A549 (cell line): ENCODE measurements at regions not wholly inside any gene's neighbourhood (a gene's known extent, or its start where the extent isn't known, plus 50 kb on each side); places are given as distances from the start of the nearest gene placed in this dataset.

Experiments used
- ATAC-seq, 2 experiments: fragments of 200-7000 bp in 1 of 2; fragments of >200 bp in 1 of 2; cut with Nextera tagmentation in 1 of 2; cut with Tn5 transposase in 1 of 2; 3 replicates each; pipeline versions ENCODE4 v1.8.0 to v1.9.1; 2018 to 2020; ENCODE audit warnings: mild to moderate bottlenecking in 1 of 2, moderate library complexity in 1 of 2
- CTCF ChIA-PET: fragments of 300-600 bp; sonication (Branson Sonifier 250); formaldehyde crosslinking; extraction: SDS; loops from one replicate; lab custom pipeline; 2021; ENCODE audit warnings: antibody characterized with exemption, inconsistent platforms; lab: Yijun Ruan, JAX
- POLR2A ChIA-PET: fragments of 350-600 bp; formaldehyde crosslinking; extraction: SDS; loops from one replicate; lab custom pipeline; 2021; ENCODE audit warnings: antibody characterized with exemption, inconsistent platforms; lab: Yijun Ruan, JAX
- DNase-seq, 2 experiments: peaks; one replicate each; pipeline versions ENCODE4 v3.0.0 to v3.0.0-alpha.2; 2011 to 2016; ENCODE audit warnings: low read depth in 1 of 2, low spot score in 1 of 2
- FAIRE-seq: peaks from 2 replicates; lab custom pipeline; 2011; peaks lifted over from hg19 to GRCh38; lab: Jason Lieb, UNC
- H3K27ac ChIP-seq, 2 experiments: fragments of >200 bp; sonication (Bioruptor Twin); formaldehyde crosslinking; 3 replicates each; pipeline ENCODE4 v1.5.1; 2016 to 2017
- H3K4me1 ChIP-seq: fragments of >200 bp; sonication (Bioruptor Twin); formaldehyde crosslinking; 3 replicates; pipeline ENCODE4 v1.6.1; 2016
- H3K4me2 ChIP-seq: fragments of >200 bp; sonication (Bioruptor Twin); formaldehyde crosslinking; 3 replicates; pipeline ENCODE4 v1.6.1; 2016
- H3K4me3 ChIP-seq: fragments of >200 bp; sonication (Bioruptor Twin); formaldehyde crosslinking; 3 replicates; pipeline ENCODE4 v1.5.1; 2016
- H3K9me3 ChIP-seq: fragments of >200 bp; sonication (Bioruptor Twin); formaldehyde crosslinking; 3 replicates; pipeline ENCODE4 v1.6.1; 2016
- CBX8 ChIP-seq: fragments of 200-600 bp; sonication (generic); IDR thresholded peaks from 2 replicates; pipeline ENCODE4 v1.6.1; 2016
- EHMT2 ChIP-seq: fragments of 200-600 bp; sonication (generic); IDR thresholded peaks from 2 replicates; pipeline ENCODE4 v1.6.1; 2016; ENCODE audit warnings: antibody characterized with exemption, low read depth, mild to moderate bottlenecking, moderate library complexity
- EP300 ChIP-seq, 2 experiments: fragments of >200 bp; sonication (Bioruptor Twin); formaldehyde crosslinking; IDR thresholded peaks; 2 replicates in 1 of 2; 3 replicates in 1 of 2; pipeline ENCODE4 v1.6.1; 2016 to 2017
- FOXS1 ChIP-seq: fragments of 250-450 bp; sonication (Bioruptor Pico); IDR thresholded peaks from 2 replicates; pipeline ENCODE4 v1.5.0; 2020; ENCODE audit warnings: mild to moderate bottlenecking, moderate library complexity
- HEYL ChIP-seq: fragments of 250-450 bp; sonication (Bioruptor Pico); IDR thresholded peaks from 2 replicates; pipeline ENCODE4 v1.8.0; 2021; ENCODE audit warnings: mild to moderate bottlenecking, moderate library complexity
- HOXA7 ChIP-seq: fragments of 250-450 bp; sonication (Bioruptor Pico); IDR thresholded peaks from 2 replicates; pipeline ENCODE4 v1.5.0; 2020; ENCODE audit warnings: mild to moderate bottlenecking, moderate library complexity
- HOXB13 ChIP-seq: fragments of 250-450 bp; sonication (Bioruptor Pico); IDR thresholded peaks from 2 replicates; pipeline ENCODE4 v1.5.0; 2020; ENCODE audit warnings: low read depth, mild to moderate bottlenecking, moderate library complexity
- HOXB5 ChIP-seq: fragments of 250-450 bp; sonication (Bioruptor Pico); IDR thresholded peaks from 2 replicates; pipeline ENCODE4 v1.5.0; 2020; ENCODE audit warnings: mild to moderate bottlenecking, moderate library complexity
- JUNB ChIP-seq: fragments of >200 bp; sonication (Bioruptor Twin); formaldehyde crosslinking; IDR thresholded peaks from 2 replicates; pipeline ENCODE4 v1.6.1; 2016
- KDM1A ChIP-seq: fragments of 200-600 bp; sonication (generic); IDR thresholded peaks from 2 replicates; pipeline ENCODE4 v1.6.1; 2016; ENCODE audit warnings: low read depth, mild to moderate bottlenecking
- KDM5A ChIP-seq: fragments of 200-600 bp; sonication (generic); IDR thresholded peaks from 2 replicates; pipeline ENCODE4 v1.6.1; 2016; ENCODE audit warnings: antibody characterized with exemption, mild to moderate bottlenecking
- MAFK ChIP-seq: fragments of 450-650 bp; IDR thresholded peaks from 2 replicates; pipeline ENCODE4 v1.6.1; 2014; ENCODE audit not compliant: partially characterized antibody
- MAZ ChIP-seq: fragments of 150-350 bp; IDR thresholded peaks from 2 replicates; pipeline ENCODE4 v1.6.1; 2014; ENCODE audit warnings: antibody characterized with exemption, low read depth, low read length, borderline replicate concordance
- NFE2L2 ChIP-seq: fragments of 150-350 bp; conservative IDR thresholded peaks from 2 replicates; pipeline ENCODE4 v1.6.1; 2014; ENCODE audit warnings: low read length
- PHF8 ChIP-seq: fragments of 200-600 bp; sonication (generic); IDR thresholded peaks from 2 replicates; pipeline ENCODE4 v1.6.1; 2016; ENCODE audit warnings: low read depth, mild to moderate bottlenecking, antibody characterized with exemption, moderate library complexity, borderline replicate concordance
- POLR2AphosphoS2 ChIP-seq: conservative IDR thresholded peaks from 2 replicates; pipeline ENCODE4 v1.6.1; 2012; ENCODE audit warnings: low read length, improper control_type of control experiment, inconsistent platforms
- RARB ChIP-seq: fragments of 250-450 bp; sonication (Bioruptor Pico); IDR thresholded peaks from 2 replicates; pipeline ENCODE4 v1.8.0; 2021; ENCODE audit warnings: mild to moderate bottlenecking, moderate library complexity
- RCOR1 ChIP-seq: fragments of 150-350 bp; IDR thresholded peaks from 2 replicates; pipeline ENCODE4 v1.6.1; 2014; ENCODE audit warnings: antibody characterized with exemption, low read length, low read depth
- RFX5 ChIP-seq: fragments of 450-650 bp; IDR thresholded peaks from 2 replicates; pipeline ENCODE4 v1.7.1; 2014; ENCODE audit warnings: antibody characterized with exemption, mild to moderate bottlenecking, moderate library complexity
- RNF2 ChIP-seq: fragments of 200-600 bp; sonication (generic); IDR thresholded peaks from 2 replicates; pipeline ENCODE4 v1.6.1; 2016; ENCODE audit warnings: low read depth, mild to moderate bottlenecking, antibody characterized with exemption, moderate library complexity, borderline replicate concordance
- SMC3 ChIP-seq: fragments of >200 bp; sonication (Bioruptor Twin); formaldehyde crosslinking; IDR thresholded peaks from 3 replicates; pipeline ENCODE4 v1.6.1; 2018; ENCODE audit warnings: inconsistent platforms
- ZC3H11A ChIP-seq: fragments of 450-650 bp; IDR thresholded peaks from 2 replicates; pipeline ENCODE4 v1.6.1; 2014; ENCODE audit warnings: antibody characterized with exemption, mild to moderate bottlenecking
- ZNF302 ChIP-seq: fragments of 250-450 bp; sonication (Bioruptor Pico); IDR thresholded peaks from 2 replicates; pipeline ENCODE4 v1.9.0; 2021; ENCODE audit warnings: inconsistent platforms, mild to moderate bottlenecking, moderate library complexity
- WGBS: methylation state at CpG from one replicate; pipeline ENCODE4 v1.1.6; 2017; ENCODE audit errors: missing lambda C conversion rate; 5-methylcytosine and 5-hydroxymethylcytosine counted together
- TF ChIP-seq, protein P1 (sequence below): fragments of >200 bp; sonication (Bioruptor Twin); formaldehyde crosslinking; IDR thresholded peaks from 3 replicates; pipeline ENCODE4 v1.5.1; 2016
- TF ChIP-seq, protein P2 (sequence below): fragments of 150-350 bp; IDR thresholded peaks from 2 replicates; pipeline ENCODE4 v1.6.1; 2014; ENCODE audit warnings: low read depth, mild to moderate bottlenecking, low read length
- TF ChIP-seq, protein P3 (sequence below): IDR thresholded peaks from 2 replicates; pipeline ENCODE4 v1.6.1; 2012; ENCODE audit warnings: low read depth, borderline replicate concordance
- TF ChIP-seq, protein P4 (sequence below): IDR thresholded peaks from 2 replicates; pipeline ENCODE4 v1.6.1; 2012

DNA sequence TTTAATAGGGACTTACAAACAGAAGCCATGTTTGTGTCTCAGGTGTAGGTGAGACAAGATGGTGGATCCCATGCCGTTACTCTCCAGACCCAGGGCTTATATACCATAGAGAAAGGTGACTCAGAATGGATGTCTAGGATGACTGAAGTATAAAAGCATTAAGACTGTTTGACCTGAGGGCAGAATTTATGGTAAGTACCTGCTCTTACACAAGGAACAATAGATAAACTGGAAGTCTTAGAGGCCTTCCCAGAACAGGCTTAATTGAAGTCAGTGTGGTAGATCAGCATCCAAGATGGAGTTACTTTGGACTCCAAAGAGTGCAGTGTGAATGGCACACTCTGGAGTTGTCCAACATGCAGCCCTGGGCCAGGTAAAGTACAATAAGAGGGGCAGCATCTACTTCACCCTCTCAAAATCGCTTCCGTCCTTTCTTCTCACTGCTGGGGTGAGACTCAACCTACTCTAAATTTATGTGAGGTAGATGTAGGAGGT, 387.0 kb upstream of the DDI1 start:
- CTCF ChIA-PET: interaction anchor here (1.0 kb wide), 1 partner anchor 40 kb away, joined by 3 read pairs; no protein-coding TSS in a partner anchor
- ATAC-seq: no peak
- POLR2A ChIA-PET: no interaction called here
- WGBS: 94% methylated on average over 3 of the region's 3 CpGs
- H3K4me2 ChIP-seq: no peak overlapping the region
- TF ChIP-seq MAFK (no peak), HOXB13 (CRISPR knock-in tag) (no peak), SMC3 (no peak), NFE2L2 (no peak), HOXA7 (no peak), PHF8 (no peak), RNF2 (no peak), KDM1A (no peak), ZC3H11A (no peak), CBX8 (no peak), FOXS1 (CRISPR knock-in tag) (no peak), HEYL (CRISPR knock-in tag) (no peak), MAZ (no peak), RFX5 (no peak), RARB (no peak)
- TF ChIP-seq, all 56 proteins: peak for 0
- no peak overlapping the region for H3K27ac ChIP-seq
- no peaks in the 10 kb centered on the region for H3K4me1 ChIP-seq
- no peak overlapping the region for H3K4me3 ChIP-seq
- no peak for DNase-seq
- H3K9me3 ChIP-seq: peaks cover 11% of the 10 kb centered on the region; the same call in 2 of the 3 replicates
- no peak for FAIRE-seq

DNA sequence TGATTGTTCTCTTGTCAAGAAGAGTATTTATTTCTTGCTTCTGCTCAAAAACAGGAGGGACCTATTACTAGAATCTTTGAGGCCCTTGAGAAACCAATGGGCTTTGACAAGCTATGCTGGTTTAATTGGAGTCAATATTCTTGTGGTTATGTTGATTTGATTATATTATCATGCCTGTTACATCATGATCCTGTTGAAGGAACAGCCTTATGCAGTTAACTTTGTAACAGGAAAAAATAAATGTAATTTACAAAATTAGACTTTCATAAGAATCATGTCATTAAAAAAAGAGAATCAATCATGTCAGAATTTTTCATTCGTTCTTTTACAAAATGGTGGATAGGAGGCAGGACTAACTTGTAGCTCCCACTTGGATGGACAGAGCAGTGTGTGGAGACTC, 386.1 kb upstream of the DDI1 start:
- no peak overlapping the region for H3K4me3 ChIP-seq
- H3K4me1 ChIP-seq: no peaks in the 10 kb centered on the region
- DNase-seq: no peak
- WGBS: 84% methylated on average over 1 of the region's 1 CpG
- CTCF ChIA-PET: interaction anchor here (1.0 kb wide), 1 partner anchor 41 kb away, joined by 3 read pairs; no protein-coding TSS in a partner anchor
- TF ChIP-seq, protein P1, sequence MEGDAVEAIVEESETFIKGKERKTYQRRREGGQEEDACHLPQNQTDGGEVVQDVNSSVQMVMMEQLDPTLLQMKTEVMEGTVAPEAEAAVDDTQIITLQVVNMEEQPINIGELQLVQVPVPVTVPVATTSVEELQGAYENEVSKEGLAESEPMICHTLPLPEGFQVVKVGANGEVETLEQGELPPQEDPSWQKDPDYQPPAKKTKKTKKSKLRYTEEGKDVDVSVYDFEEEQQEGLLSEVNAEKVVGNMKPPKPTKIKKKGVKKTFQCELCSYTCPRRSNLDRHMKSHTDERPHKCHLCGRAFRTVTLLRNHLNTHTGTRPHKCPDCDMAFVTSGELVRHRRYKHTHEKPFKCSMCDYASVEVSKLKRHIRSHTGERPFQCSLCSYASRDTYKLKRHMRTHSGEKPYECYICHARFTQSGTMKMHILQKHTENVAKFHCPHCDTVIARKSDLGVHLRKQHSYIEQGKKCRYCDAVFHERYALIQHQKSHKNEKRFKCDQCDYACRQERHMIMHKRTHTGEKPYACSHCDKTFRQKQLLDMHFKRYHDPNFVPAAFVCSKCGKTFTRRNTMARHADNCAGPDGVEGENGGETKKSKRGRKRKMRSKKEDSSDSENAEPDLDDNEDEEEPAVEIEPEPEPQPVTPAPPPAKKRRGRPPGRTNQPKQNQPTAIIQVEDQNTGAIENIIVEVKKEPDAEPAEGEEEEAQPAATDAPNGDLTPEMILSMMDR: no peak
- no peak for TF ChIP-seq ZNF302 (CRISPR knock-in tag)
- TF ChIP-seq, protein P2, sequence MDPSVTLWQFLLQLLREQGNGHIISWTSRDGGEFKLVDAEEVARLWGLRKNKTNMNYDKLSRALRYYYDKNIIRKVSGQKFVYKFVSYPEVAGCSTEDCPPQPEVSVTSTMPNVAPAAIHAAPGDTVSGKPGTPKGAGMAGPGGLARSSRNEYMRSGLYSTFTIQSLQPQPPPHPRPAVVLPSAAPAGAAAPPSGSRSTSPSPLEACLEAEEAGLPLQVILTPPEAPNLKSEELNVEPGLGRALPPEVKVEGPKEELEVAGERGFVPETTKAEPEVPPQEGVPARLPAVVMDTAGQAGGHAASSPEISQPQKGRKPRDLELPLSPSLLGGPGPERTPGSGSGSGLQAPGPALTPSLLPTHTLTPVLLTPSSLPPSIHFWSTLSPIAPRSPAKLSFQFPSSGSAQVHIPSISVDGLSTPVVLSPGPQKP: no peak
- no peak for TF ChIP-seq POLR2AphosphoS2
- no peak for TF ChIP-seq KDM5A
- TF ChIP-seq RNF2: no peak
- no peak for TF ChIP-seq RCOR1
- TF ChIP-seq, protein P3, sequence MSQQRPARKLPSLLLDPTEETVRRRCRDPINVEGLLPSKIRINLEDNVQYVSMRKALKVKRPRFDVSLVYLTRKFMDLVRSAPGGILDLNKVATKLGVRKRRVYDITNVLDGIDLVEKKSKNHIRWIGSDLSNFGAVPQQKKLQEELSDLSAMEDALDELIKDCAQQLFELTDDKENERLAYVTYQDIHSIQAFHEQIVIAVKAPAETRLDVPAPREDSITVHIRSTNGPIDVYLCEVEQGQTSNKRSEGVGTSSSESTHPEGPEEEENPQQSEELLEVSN: no peak
- TF ChIP-seq ZC3H11A: no peak
- TF ChIP-seq, protein P4, sequence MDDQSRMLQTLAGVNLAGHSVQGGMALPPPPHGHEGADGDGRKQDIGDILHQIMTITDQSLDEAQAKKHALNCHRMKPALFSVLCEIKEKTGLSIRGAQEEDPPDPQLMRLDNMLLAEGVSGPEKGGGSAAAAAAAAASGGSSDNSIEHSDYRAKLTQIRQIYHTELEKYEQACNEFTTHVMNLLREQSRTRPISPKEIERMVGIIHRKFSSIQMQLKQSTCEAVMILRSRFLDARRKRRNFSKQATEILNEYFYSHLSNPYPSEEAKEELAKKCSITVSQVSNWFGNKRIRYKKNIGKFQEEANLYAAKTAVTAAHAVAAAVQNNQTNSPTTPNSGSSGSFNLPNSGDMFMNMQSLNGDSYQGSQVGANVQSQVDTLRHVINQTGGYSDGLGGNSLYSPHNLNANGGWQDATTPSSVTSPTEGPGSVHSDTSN: no peak
- no peak for TF ChIP-seq EHMT2
- no peak for TF ChIP-seq HEYL (CRISPR knock-in tag)
- TF ChIP-seq EP300 (IDR thresholded peaks at IDR 0.05): no peak
- no peak for TF ChIP-seq RFX5
- TF ChIP-seq NFE2L2: no peak
- no peak for TF ChIP-seq JUNB
- TF ChIP-seq CBX8: no peak
- no peak for TF ChIP-seq HOXB5 (CRISPR knock-in tag)
- no peak overlapping the region for H3K4me2 ChIP-seq
- H3K9me3 ChIP-seq: peaks cover 11% of the 10 kb centered on the region; the same call in 2 of the 3 replicates
- no peak for FAIRE-seq
- ATAC-seq: no peak
- POLR2A ChIA-PET: no interaction called here
- no peak overlapping the region for H3K27ac ChIP-seq
